GM23248 (cell line): ENCODE measurements at regions not wholly inside any gene's neighbourhood (a gene's known extent, or its start where the extent isn't known, plus 50 kb on each side); places are given as distances from the start of the nearest gene placed in this dataset.

Source experiments
- EZH2 ChIP-seq: fragments of 200-600 bp; sonication (generic); IDR thresholded peaks from 2 replicates; pipeline ENCODE4 v1.6.1; 2018; ENCODE audit warnings: antibody characterized with exemption, mild to moderate bottlenecking; ENCODE audit not compliant: insufficient read depth, poor library complexity, severe bottlenecking
- EZH2phosphoT487 ChIP-seq: fragments of 200-600 bp; sonication (generic); IDR thresholded peaks from 2 replicates; pipeline ENCODE4 v1.6.1; 2018; ENCODE audit warnings: antibody characterized with exemption, moderate library complexity, mild to moderate bottlenecking, low read depth; ENCODE audit not compliant: insufficient read depth

DNA sequence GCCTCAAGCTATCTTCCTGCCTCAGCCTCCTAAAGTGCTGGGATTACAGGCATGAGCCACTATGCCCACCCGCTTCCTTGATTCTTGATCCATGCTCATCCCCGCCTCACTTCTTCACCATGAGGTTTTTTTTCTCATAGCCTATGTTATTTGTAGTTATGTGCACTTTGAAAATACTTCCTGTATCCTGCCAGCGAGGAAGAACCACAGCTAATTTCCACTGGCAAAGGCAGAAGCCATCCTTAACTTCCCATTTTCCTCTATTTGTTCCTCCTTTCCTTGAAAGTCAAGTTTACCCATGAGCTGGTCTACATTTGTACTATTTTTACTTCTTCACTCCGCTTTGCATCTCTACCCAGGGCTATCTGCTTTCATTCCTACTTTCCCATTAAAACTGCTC, 189.7 kb upstream of the ZFHX3 start:
- TF ChIP-seq EZH2 (no peak), EZH2phosphoT487 (no peak)
